Activated CD4-positive, CD25-positive, alpha-beta regulatory T cell treated with anti-CD3 and anti-CD28 coated beads, Interleukin-2, amount 50 U/mL, for 24 hours (primary cell): ENCODE measurements at regions not wholly inside any gene's neighbourhood (a gene's known extent, or its start where the extent isn't known, plus 50 kb on each side); places are given as distances from the start of the nearest gene placed in this dataset.

Source experiments
- ATAC-seq, 2 donors: fragments of 150-1000 bp; cut with Tn5 transposase; one replicate each; pipeline ENCODE4 v1.10.0; 2021; ENCODE audit warnings: mild to moderate bottlenecking in 1 of 2, moderate library complexity in 1 of 2

GRCh38 chr9:20040991-20041696, 252.3 kb upstream of the SLC24A2 start:
- ATAC-seq = no peak

GRCh38 chr9:20037699-20038098, 248.9 kb upstream of the SLC24A2 start:
- no peak for ATAC-seq

- no peak for ATAC-seq
Measured at GRCh38 chr9:20033511-20033910, 244.7 kb upstream of the SLC24A2 start.

GRCh38 chr9:20032413-20033006, 243.7 kb upstream of the SLC24A2 start:
- no peak for ATAC-seq

- no peak for ATAC-seq
Measured at GRCh38 chr9:20031836-20032235, 243.0 kb upstream of the SLC24A2 start.

- no peak for ATAC-seq
Measured at GRCh38 chr9:20030671-20031070, 241.8 kb upstream of the SLC24A2 start.

GRCh38 chr9:20030221-20030620, 241.4 kb upstream of the SLC24A2 start:
- ATAC-seq = no peak

- no peak for ATAC-seq
Measured at GRCh38 chr9:20028849-20029231, 240.0 kb upstream of the SLC24A2 start.

GRCh38 chr9:20028192-20028848, 239.5 kb upstream of the SLC24A2 start:
- no peak for ATAC-seq

- no peak for ATAC-seq
Measured at GRCh38 chr9:20023961-20024571, 235.2 kb upstream of the SLC24A2 start.

- ATAC-seq = no peak
Measured at GRCh38 chr9:20023210-20023905, 234.5 kb upstream of the SLC24A2 start.

- ATAC-seq = no peak
Measured at GRCh38 chr9:20022410-20022809, 233.6 kb upstream of the SLC24A2 start.

GRCh38 chr9:20016611-20017010, 227.8 kb upstream of the SLC24A2 start:
- ATAC-seq = no peak

- ATAC-seq = peak in 1 of 2 donors; percentile 25
Measured at GRCh38 chr9:20015427-20015931, 226.6 kb upstream of the SLC24A2 start.

GRCh38 chr9:20014168-20014567, 225.3 kb upstream of the SLC24A2 start:
- no peak for ATAC-seq

GRCh38 chr9:20012232-20012631, 223.4 kb upstream of the SLC24A2 start:
- peak; percentile 38 to 41 for ATAC-seq

- no peak for ATAC-seq
Measured at GRCh38 chr9:20009606-20010005, 220.8 kb upstream of the SLC24A2 start.

GRCh38 chr9:20002011-20002410, 213.2 kb upstream of the SLC24A2 start:
- no peak for ATAC-seq

- ATAC-seq = no peak
Measured at GRCh38 chr9:20001058-20001457, 212.2 kb upstream of the SLC24A2 start.

GRCh38 chr9:19999491-20000057, 210.7 kb upstream of the SLC24A2 start:
- peak; percentile 95 to 96 for ATAC-seq

- peak in 1 of 2 donors; percentile 5 for ATAC-seq
Measured at GRCh38 chr9:19998823-19999455, 210.1 kb upstream of the SLC24A2 start.

- no peak for ATAC-seq
Measured at GRCh38 chr9:19998153-19998552, 209.3 kb upstream of the SLC24A2 start.
